DND-41 (cell line): ENCODE measurements at regions not wholly inside any gene's neighbourhood (a gene's known extent, or its start where the extent isn't known, plus 50 kb on each side); places are given as distances from the start of the nearest gene placed in this dataset.

ENCODE experiments used
- ATAC-seq: fragments of 200-7000 bp; cut with Tn5 transposase; 3 replicates; pipeline ENCODE4 v1.9.1; 2021; ENCODE audit warnings: low read depth; ENCODE audit not compliant: insufficient read depth
- DNase-seq: peaks from one replicate; pipeline ENCODE4 v3.0.0-alpha.2; 2020
- H2AFZ ChIP-seq: 2 replicates; pipeline ENCODE4 v1.6.0; 2012; ENCODE audit warnings: low read depth, low read length
- H3K27ac ChIP-seq: 2 replicates; pipeline ENCODE4 v1.5.1; 2012; ENCODE audit warnings: low read length, inconsistent platforms
- H3K27me3 ChIP-seq: fragments of 200-600 bp; sonication (generic); 2 replicates; pipeline ENCODE4 v1.6.0; 2012; ENCODE audit warnings: low read length, mild to moderate bottlenecking, inconsistent platforms; ENCODE audit not compliant: insufficient read depth, poor library complexity
- H3K36me3 ChIP-seq: 2 replicates; pipeline ENCODE4 v1.5.1; 2012; ENCODE audit warnings: low read length, inconsistent platforms; ENCODE audit not compliant: insufficient read depth
- H3K4me1 ChIP-seq: 2 replicates; pipeline ENCODE4 v1.5.1; 2012; ENCODE audit warnings: mild to moderate bottlenecking, low read length; ENCODE audit not compliant: insufficient read depth
- H3K4me2 ChIP-seq: 2 replicates; pipeline ENCODE4 v1.6.0; 2012; ENCODE audit warnings: mild to moderate bottlenecking, moderate library complexity, low read length, inconsistent platforms; ENCODE audit not compliant: insufficient read depth
- H3K4me3 ChIP-seq, 2 experiments: fragments of 200-600 bp in 1 of 2; shearing (Covaris generic) in 1 of 2; 2 replicates each; pipeline ENCODE4 v1.5.1; 2012 to 2016; ENCODE audit warnings: inconsistent platforms in 2 of 2, low read length in 2 of 2, mild to moderate bottlenecking in 2 of 2, low read depth in 1 of 2, moderate library complexity in 1 of 2
- H3K79me2 ChIP-seq: 2 replicates; pipeline ENCODE4 v1.6.0; 2012; ENCODE audit warnings: low read length, inconsistent platforms; ENCODE audit not compliant: insufficient read depth
- H3K9ac ChIP-seq: 2 replicates; pipeline ENCODE4 v1.6.0; 2012; ENCODE audit warnings: low read depth, mild to moderate bottlenecking, inconsistent platforms, low read length, moderate library complexity
- H3K9me3 ChIP-seq: 2 replicates; pipeline ENCODE4 v1.5.1; 2012; ENCODE audit warnings: low read length, moderate library complexity, mild to moderate bottlenecking, inconsistent platforms; ENCODE audit not compliant: insufficient read depth, severe bottlenecking
- H4K20me1 ChIP-seq: 2 replicates; pipeline ENCODE4 v1.6.0; 2012; ENCODE audit warnings: low read length; ENCODE audit not compliant: insufficient read depth
- EZH2 ChIP-seq: IDR thresholded peaks from 3 replicates; pipeline ENCODE4 v1.6.1; 2012; ENCODE audit warnings: borderline replicate concordance, low read depth, mild to moderate bottlenecking, moderate library complexity, low read length, inconsistent platforms; ENCODE audit not compliant: severe bottlenecking
- TF ChIP-seq, protein P1 (sequence below): IDR thresholded peaks from 2 replicates; pipeline ENCODE4 v1.5.1; 2012; ENCODE audit warnings: borderline replicate concordance, low read length, moderate library complexity, mild to moderate bottlenecking; ENCODE audit not compliant: poor library complexity, severe bottlenecking; ENCODE audit errors: extremely low read depth

DNA sequence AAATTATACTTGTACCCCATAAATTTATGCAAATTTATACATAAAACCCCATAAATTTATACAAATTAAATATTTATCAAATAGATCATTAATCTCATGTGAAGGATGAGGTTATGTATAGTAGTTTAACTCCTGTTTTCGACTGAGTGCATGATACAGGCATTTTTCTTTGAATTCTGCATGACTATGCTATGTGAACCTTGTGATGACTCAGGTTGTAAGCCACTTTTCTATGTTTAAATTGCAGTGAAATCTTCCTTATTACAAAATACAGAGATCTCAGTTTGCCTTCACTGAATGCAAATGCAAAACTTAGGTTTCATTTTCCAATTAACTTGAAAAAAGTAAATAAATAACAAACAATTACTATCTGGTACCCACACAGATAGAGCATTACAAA lies 843.7 kb downstream of the CDH11 start:
- DNase-seq (no peak), ATAC-seq (no peak)
- Histone ChIP-seq H3K4me3 (no peak overlapping the region), H3K4me2 (no peak overlapping the region), H3K4me1 (no peaks in the 10 kb centered on the region), H3K9me3 (no peaks in the 10 kb centered on the region), H3K27me3 (no peaks in the 10 kb centered on the region), H4K20me1 (no peaks in the 10 kb centered on the region), H3K36me3 (no peaks in the 10 kb centered on the region), H2AFZ (no peak overlapping the region), H3K9ac (no peak overlapping the region), H3K79me2 (no peaks in the 10 kb centered on the region), H3K27ac (no peak overlapping the region)
- TF ChIP-seq, protein P1, sequence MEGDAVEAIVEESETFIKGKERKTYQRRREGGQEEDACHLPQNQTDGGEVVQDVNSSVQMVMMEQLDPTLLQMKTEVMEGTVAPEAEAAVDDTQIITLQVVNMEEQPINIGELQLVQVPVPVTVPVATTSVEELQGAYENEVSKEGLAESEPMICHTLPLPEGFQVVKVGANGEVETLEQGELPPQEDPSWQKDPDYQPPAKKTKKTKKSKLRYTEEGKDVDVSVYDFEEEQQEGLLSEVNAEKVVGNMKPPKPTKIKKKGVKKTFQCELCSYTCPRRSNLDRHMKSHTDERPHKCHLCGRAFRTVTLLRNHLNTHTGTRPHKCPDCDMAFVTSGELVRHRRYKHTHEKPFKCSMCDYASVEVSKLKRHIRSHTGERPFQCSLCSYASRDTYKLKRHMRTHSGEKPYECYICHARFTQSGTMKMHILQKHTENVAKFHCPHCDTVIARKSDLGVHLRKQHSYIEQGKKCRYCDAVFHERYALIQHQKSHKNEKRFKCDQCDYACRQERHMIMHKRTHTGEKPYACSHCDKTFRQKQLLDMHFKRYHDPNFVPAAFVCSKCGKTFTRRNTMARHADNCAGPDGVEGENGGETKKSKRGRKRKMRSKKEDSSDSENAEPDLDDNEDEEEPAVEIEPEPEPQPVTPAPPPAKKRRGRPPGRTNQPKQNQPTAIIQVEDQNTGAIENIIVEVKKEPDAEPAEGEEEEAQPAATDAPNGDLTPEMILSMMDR = no peak
- TF ChIP-seq EZH2 = no peak

DNA sequence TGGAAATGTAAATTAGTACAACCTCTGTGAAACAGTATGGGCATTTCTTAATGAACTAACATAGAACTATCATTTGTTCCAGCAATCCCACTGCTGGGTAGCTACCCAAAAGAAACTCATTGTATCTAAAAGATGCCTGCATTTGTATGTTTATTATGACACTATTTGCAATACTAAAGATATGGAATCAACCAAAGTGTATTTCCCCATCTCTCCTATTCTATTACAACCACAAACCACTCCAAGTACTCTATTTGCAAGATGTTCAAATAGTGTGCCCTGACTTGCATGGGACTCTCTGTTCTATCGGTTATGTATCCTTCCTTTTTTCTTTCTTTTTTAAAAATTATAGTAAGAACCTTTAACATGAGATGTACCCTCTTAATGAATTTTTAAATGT lies 845.2 kb downstream of the CDH11 start:
- Histone ChIP-seq H2AFZ (no peak overlapping the region), H3K9me3 (no peaks in the 10 kb centered on the region), H3K4me3 (no peak overlapping the region), H3K9ac (no peak overlapping the region), H3K27ac (no peak overlapping the region), H3K27me3 (no peaks in the 10 kb centered on the region), H4K20me1 (no peaks in the 10 kb centered on the region), H3K36me3 (no peaks in the 10 kb centered on the region), H3K79me2 (no peaks in the 10 kb centered on the region), H3K4me1 (no peaks in the 10 kb centered on the region), H3K4me2 (no peak overlapping the region)
- TF ChIP-seq, protein P1 = no peak
- TF ChIP-seq EZH2 = no peak
- no peak for DNase-seq
- no peak for ATAC-seq

DNA sequence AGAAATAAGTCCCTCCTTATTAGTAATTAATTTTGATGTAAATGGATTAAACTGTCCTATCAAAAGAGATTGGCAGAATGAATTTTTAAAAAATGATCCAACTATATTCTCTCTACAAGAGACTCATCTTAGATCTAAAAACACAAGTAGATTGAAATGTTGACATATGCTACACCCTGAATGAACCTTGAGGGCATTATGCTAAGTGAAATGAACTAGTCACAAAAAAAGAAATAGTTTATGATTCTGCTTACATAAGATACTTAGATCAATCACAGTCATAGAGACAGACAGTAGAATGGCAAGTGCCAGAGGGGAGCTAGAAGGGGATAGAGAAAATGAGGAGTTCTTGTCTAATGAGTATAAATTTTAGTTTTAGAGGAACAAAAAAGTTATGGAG lies 849.8 kb downstream of the CDH11 start:
- Histone ChIP-seq H3K4me1 (no peaks in the 10 kb centered on the region), H3K36me3 (no peaks in the 10 kb centered on the region), H3K27me3 (no peaks in the 10 kb centered on the region), H3K4me2 (no peak overlapping the region), H3K9ac (no peak overlapping the region), H3K27ac (no peak overlapping the region), H3K9me3 (no peaks in the 10 kb centered on the region), H2AFZ (no peak overlapping the region), H4K20me1 (no peaks in the 10 kb centered on the region), H3K79me2 (no peaks in the 10 kb centered on the region), H3K4me3 (no peak overlapping the region)
- DNase-seq = no peak
- no peak for ATAC-seq
- TF ChIP-seq EZH2 = no peak
- TF ChIP-seq, protein P1 = no peak

DNA sequence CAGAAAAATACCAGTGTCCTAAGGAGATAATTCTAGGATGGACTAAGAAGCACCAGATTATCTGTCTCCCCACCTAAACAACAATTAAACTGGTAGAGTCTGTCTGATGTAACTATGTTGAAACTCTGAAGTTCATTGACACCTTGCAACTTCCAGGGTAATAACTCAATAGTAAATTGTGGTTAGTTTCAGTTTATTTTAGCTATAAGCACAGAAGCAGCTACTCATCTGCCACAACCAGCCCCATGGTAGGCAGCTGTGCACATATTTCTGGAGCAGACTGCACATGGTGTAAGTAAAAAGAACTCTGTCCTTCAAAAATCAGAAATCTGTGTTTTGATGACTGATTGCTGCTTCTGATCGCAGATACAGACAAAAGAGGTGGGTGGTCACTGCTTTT lies 852.1 kb downstream of the CDH11 start:
- Histone ChIP-seq H2AFZ (no peak overlapping the region), H3K79me2 (no peaks in the 10 kb centered on the region), H3K27me3 (no peaks in the 10 kb centered on the region), H3K27ac (no peak overlapping the region), H3K9me3 (no peaks in the 10 kb centered on the region), H3K4me1 (no peaks in the 10 kb centered on the region), H3K4me2 (no peak overlapping the region), H3K9ac (no peak overlapping the region), H4K20me1 (no peaks in the 10 kb centered on the region), H3K4me3 (no peak overlapping the region), H3K36me3 (no peaks in the 10 kb centered on the region)
- DNase-seq (no peak), ATAC-seq (no peak)
- no peak for TF ChIP-seq EZH2
- TF ChIP-seq, protein P1 = no peak
